BLaER1 (cell line): ENCODE measurements at regions not wholly inside any gene's neighbourhood (a gene's known extent, or its start where the extent isn't known, plus 50 kb on each side); places are given as distances from the start of the nearest gene placed in this dataset.
"Not testable (repeated sequence)": the region's sequence is repeated elsewhere in the genome, so short reads cannot be mapped to it uniquely, and the experiment has no call there.

Experiments
- H3K27ac ChIP-seq: shearing (Covaris generic); formaldehyde crosslinking; 2 replicates; pipeline ENCODE4 v1.8.1; 2022
- H3K27me3 ChIP-seq: shearing (Covaris generic); formaldehyde crosslinking; 2 replicates; pipeline ENCODE4 v1.8.1; 2022
- H3K36me3 ChIP-seq: shearing (Covaris generic); formaldehyde crosslinking; 2 replicates; pipeline ENCODE4 v1.8.1; 2022
- H3K4me1 ChIP-seq: shearing (Covaris generic); formaldehyde crosslinking; 2 replicates; pipeline ENCODE4 v1.8.1; 2022
- H3K4me2 ChIP-seq: shearing (Covaris generic); formaldehyde crosslinking; 2 replicates; pipeline ENCODE4 v1.8.1; 2022
- H3K4me3 ChIP-seq: shearing (Covaris generic); formaldehyde crosslinking; 2 replicates; pipeline ENCODE4 v1.8.1; 2022
- H3K9ac ChIP-seq: shearing (Covaris generic); formaldehyde crosslinking; 2 replicates; pipeline ENCODE4 v1.8.1; 2022
- H3K9me3 ChIP-seq: shearing (Covaris generic); formaldehyde crosslinking; 2 replicates; pipeline ENCODE4 v1.8.1; 2022
- H4K20me1 ChIP-seq: shearing (Covaris generic); formaldehyde crosslinking; 2 replicates; pipeline ENCODE4 v1.8.1; 2022
- Cebpa-rat ChIP-seq: shearing (Covaris generic); IDR thresholded peaks from 2 replicates; pipeline ENCODE4 v1.8.1; 2022

GRCh38 chr15:34496207-34496995 lies 58.8 kb upstream of the GOLGA8A start:
- Histone ChIP-seq H3K27me3 (no peaks in the 10 kb centered on the region), H3K4me3 (no peak overlapping the region), H3K9me3 (peaks cover 22% of the 10 kb centered on the region), H3K9ac (no peak overlapping the region), H4K20me1 (no peaks in the 10 kb centered on the region), H3K27ac (no peak overlapping the region), H3K36me3 (0 out of 2 replicates have a peak, but pooled peaks cover 8% of the 10 kb centered on the region), H3K4me2 (no peak overlapping the region), H3K4me1 (no peaks in the 10 kb centered on the region)
- no peak for TF ChIP-seq Cebpa-rat

DNA sequence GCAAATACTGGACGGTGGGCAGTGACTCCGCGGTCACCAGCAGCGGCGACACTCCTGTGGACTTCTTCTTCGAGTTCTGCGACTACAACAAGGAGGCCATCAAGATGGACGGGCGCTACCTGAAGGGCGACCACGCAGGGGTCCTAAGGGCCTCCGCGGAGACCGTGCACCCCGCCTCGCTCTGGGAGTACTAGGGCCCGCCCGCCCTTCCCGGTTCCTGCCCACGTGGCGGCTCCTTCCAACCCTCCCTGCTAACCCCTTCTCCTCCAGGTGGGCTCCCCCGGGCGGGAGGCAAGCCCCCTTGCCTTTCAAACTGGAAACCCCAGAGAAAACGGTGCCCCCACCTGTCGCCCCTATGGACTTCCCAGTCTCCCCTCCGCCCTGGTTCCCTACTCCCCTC lies 58.1 kb upstream of the GOLGA8A start:
- H3K4me1 ChIP-seq, H4K20me1 ChIP-seq, H3K9ac ChIP-seq, H3K27ac ChIP-seq, H3K4me3 ChIP-seq, H3K36me3 ChIP-seq, H3K4me2 ChIP-seq, H3K27me3 ChIP-seq: not testable (repeated sequence)
- H3K9me3 ChIP-seq = peaks cover 24% of the 10 kb centered on the region

GRCh38 chr15:34494084-34494399 lies 56.4 kb upstream of the GOLGA8A start:
- Histone ChIP-seq H3K9ac (no peak overlapping the region), H4K20me1 (no peaks in the 10 kb centered on the region), H3K4me3 (no peak overlapping the region), H3K9me3 (peaks cover 24% of the 10 kb centered on the region), H3K27me3 (no peaks in the 10 kb centered on the region), H3K4me2 (no peak overlapping the region), H3K4me1 (no peaks in the 10 kb centered on the region), H3K27ac (no peak overlapping the region), H3K36me3 (0 out of 2 replicates have a peak, but pooled peaks cover 8% of the 10 kb centered on the region)
- TF ChIP-seq Cebpa-rat = no peak

GRCh38 chr15:34493001-34493400 lies 55.4 kb upstream of the GOLGA8A start:
- Histone ChIP-seq H3K27me3 (no peaks in the 10 kb centered on the region), H3K9ac (no peak overlapping the region), H3K27ac (no peak overlapping the region), H4K20me1 (no peaks in the 10 kb centered on the region), H3K4me2 (no peak overlapping the region), H3K4me1 (no peaks in the 10 kb centered on the region), H3K36me3 (0 out of 2 replicates have a peak, but pooled peaks cover 8% of the 10 kb centered on the region), H3K9me3 (peaks cover 24% of the 10 kb centered on the region), H3K4me3 (no peak overlapping the region)
- no peak for TF ChIP-seq Cebpa-rat

- not testable (repeated sequence) for H3K4me1 ChIP-seq
Observed at GRCh38 chr15:34491488-34491887, 53.9 kb upstream of the GOLGA8A start.

GRCh38 chr15:34490417-34491193 lies 53.0 kb upstream of the GOLGA8A start:
- H3K27me3 ChIP-seq = no peaks in the 10 kb centered on the region
- 0 out of 2 replicates have a peak, but pooled peaks cover 8% of the 10 kb centered on the region for H3K36me3 ChIP-seq
- no peak overlapping the region for H3K9ac ChIP-seq
- no peak for TF ChIP-seq Cebpa-rat
- H3K4me1 ChIP-seq = no peaks in the 10 kb centered on the region
- H3K4me2 ChIP-seq = no peak overlapping the region
- H3K4me3 ChIP-seq = no peak overlapping the region
- H4K20me1 ChIP-seq = no peaks in the 10 kb centered on the region
- H3K27ac ChIP-seq = no peak overlapping the region
- peaks cover 24% of the 10 kb centered on the region for H3K9me3 ChIP-seq

More at GRCh38 chr15:34491488-34491887, 53.9 kb upstream of the GOLGA8A start:
- peaks cover 24% of the 10 kb centered on the region for H3K9me3 ChIP-seq
- H3K27ac ChIP-seq, H3K4me3 ChIP-seq, H3K36me3 ChIP-seq, H3K4me2 ChIP-seq, H4K20me1 ChIP-seq, H3K9ac ChIP-seq, H3K27me3 ChIP-seq: not testable (repeated sequence)

GRCh38 chr15:34488973-34489959 lies 51.7 kb upstream of the GOLGA8A start:
- H4K20me1 ChIP-seq, H3K9ac ChIP-seq, H3K4me2 ChIP-seq, H3K36me3 ChIP-seq, H3K27me3 ChIP-seq, H3K4me3 ChIP-seq, H3K27ac ChIP-seq, H3K4me1 ChIP-seq: not testable (repeated sequence)
- H3K9me3 ChIP-seq = peaks cover 10% of the 10 kb centered on the region
